ENCODE measurements at regions not wholly inside any gene's neighbourhood (a gene's known extent, or its start where the extent isn't known, plus 50 kb on each side); places are given as distances from the start of the nearest gene placed in this dataset.

DNA sequence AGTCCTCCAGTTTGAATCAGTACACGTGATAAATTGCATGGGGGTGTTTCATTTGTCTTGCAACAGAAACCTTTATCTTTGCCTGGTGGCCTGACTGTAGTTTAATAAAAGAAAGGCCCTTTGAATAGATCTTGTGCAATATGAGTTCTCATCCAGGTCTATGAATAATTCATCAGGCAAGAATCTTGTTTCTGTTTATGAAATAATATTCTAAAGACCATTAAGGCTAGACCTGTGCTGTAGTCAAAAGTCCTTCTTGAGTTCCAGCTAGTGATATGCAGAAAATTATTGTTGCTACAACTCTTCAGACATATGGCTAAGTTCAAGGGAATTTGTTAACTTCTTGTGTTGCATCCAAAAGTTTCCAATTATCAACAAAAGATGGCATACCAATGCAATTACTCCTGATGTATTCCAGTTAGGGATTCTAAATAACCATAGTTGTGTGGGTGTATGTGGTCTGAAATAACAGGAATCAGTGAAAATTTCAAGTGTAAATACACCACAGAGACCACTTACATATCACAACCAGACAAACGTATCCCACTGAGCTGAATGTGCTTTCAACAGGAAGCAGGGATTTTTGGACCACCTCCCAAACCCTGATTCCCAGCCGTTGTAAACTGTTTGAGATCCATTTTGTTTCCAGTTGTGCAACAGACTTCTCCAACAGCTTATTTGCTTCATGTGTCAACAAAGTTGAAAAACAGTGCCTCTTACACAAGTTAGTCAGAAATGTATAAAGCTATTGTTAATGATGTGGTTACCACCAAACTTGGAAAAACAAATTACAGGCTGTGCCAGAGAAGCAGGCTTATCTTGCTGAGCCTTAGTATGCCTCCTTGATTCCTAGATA is 54.7 kb upstream of the BICC1 start:
- H3K4me3 ChIP-seq: no peak overlapping the region
- no peaks in the 10 kb centered on the region for H3K9me3 ChIP-seq (ENCODE audit: low read depth)
- H3K4me1 ChIP-seq: no peaks in the 10 kb centered on the region
- H3K27ac ChIP-seq: no peak overlapping the region
- no peaks in the 10 kb centered on the region for H3F3A ChIP-seq (ENCODE audit: low read depth)
- no peak overlapping the region for H3K9ac ChIP-seq
- Mint-ChIP-seq H3K4me1 (no peaks in the 10 kb centered on the region), H3K36me3 (no peaks in the 10 kb centered on the region), H3K27me3 (ENCODE audit: insufficient read depth, low read depth) (peaks cover 2% of the 10 kb centered on the region), H3K4me3 (no peak overlapping the region), H3K9me3 (peaks cover 5% of the 10 kb centered on the region), H3K27ac (no peak overlapping the region)
- no peak for TF ChIP-seq EZH2 (IDR thresholded peaks at IDR 0.05)
- no peak for TF ChIP-seq CTCF (IDR thresholded peaks at IDR 0.05)
- H3K27me3 ChIP-seq: no peaks in the 10 kb centered on the region
- DNase-seq (ENCODE audit: low spot score): no peak
- no peaks in the 10 kb centered on the region for H4K20me1 ChIP-seq (ENCODE audit: low read depth)
- no peaks in the 10 kb centered on the region for H3K36me3 ChIP-seq
- H2AFZ ChIP-seq (replicated peaks): no peak overlapping the region
- H3K4me2 ChIP-seq: no peak overlapping the region
- H3K79me2 ChIP-seq (ENCODE audit: low read depth): no peaks in the 10 kb centered on the region

DNA sequence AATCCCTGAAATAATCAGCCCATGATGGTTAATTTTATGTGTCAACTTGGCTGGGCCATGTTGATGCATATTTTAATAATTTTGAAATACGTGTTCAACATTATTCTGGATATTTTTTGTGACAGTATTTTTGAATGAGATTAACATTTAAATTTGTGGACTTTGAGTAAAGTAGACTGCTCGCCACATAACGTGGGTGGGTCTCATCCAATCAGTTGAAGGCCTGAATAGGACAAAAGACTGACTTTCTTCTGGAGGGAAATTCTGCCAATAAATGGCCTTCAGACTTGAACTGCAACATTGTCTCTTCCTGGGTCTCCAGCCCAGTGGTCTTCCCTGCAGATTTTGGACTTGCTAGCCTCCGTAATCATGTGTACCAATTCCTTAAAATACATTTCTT is 53.6 kb upstream of the BICC1 start:
- DNase-seq (ENCODE audit: low spot score): no peak
- Mint-ChIP-seq H3K4me3 (no peak overlapping the region), H3K36me3 (no peaks in the 10 kb centered on the region), H3K4me1 (no peaks in the 10 kb centered on the region), H3K9me3 (peaks cover 5% of the 10 kb centered on the region), H3K27me3 (ENCODE audit: insufficient read depth, low read depth) (peaks cover 3% of the 10 kb centered on the region), H3K27ac (no peak overlapping the region)
- Histone ChIP-seq H3K27me3 (no peaks in the 10 kb centered on the region), H3F3A (ENCODE audit: low read depth) (no peaks in the 10 kb centered on the region), H3K9me3 (ENCODE audit: low read depth) (no peaks in the 10 kb centered on the region), H3K4me1 (no peaks in the 10 kb centered on the region), H4K20me1 (ENCODE audit: low read depth) (no peaks in the 10 kb centered on the region), H3K4me2 (no peak overlapping the region), H3K79me2 (ENCODE audit: low read depth) (no peaks in the 10 kb centered on the region), H3K27ac (no peak overlapping the region), H3K36me3 (no peaks in the 10 kb centered on the region), H2AFZ (replicated peaks) (no peak overlapping the region), H3K4me3 (no peak overlapping the region), H3K9ac (no peak overlapping the region)
- no peak for TF ChIP-seq CTCF (IDR thresholded peaks at IDR 0.05)
- no peak for TF ChIP-seq EZH2 (IDR thresholded peaks at IDR 0.05)
- no peak for TF ChIP-seq EZH2phosphoT487 (IDR thresholded peaks at IDR 0.05)

DNA sequence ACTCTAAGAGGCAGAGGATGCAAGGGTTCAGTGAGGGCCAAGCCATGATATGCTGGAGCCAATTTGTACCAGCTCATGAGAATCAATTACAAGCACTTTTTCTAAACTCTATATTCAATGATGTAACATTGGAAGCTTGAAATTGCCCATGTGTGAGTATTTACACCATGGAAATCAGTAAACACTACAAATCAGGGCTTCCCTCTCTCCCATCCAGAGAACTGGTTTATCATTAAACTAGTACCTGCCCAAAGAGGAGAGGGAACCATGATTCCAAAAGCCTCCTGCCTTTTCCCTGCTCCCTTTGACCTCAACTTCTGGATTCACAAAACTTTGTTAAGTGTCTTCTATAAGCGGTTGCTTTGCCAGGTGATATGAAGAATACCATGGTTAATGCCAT is 52.5 kb upstream of the BICC1 start:
- no peak for TF ChIP-seq EZH2phosphoT487 (IDR thresholded peaks at IDR 0.05)
- no peak for TF ChIP-seq EZH2 (IDR thresholded peaks at IDR 0.05)
- Histone ChIP-seq H3K36me3 (no peaks in the 10 kb centered on the region), H3K4me3 (no peak overlapping the region), H2AFZ (replicated peaks) (no peak overlapping the region), H3K27me3 (no peaks in the 10 kb centered on the region), H3K4me1 (no peaks in the 10 kb centered on the region), H3K27ac (no peak overlapping the region), H3F3A (ENCODE audit: low read depth) (no peaks in the 10 kb centered on the region), H3K9ac (no peak overlapping the region), H4K20me1 (ENCODE audit: low read depth) (no peaks in the 10 kb centered on the region), H3K79me2 (ENCODE audit: low read depth) (no peaks in the 10 kb centered on the region), H3K9me3 (ENCODE audit: low read depth) (no peaks in the 10 kb centered on the region), H3K4me2 (no peak overlapping the region)
- Mint-ChIP-seq H3K4me1 (no peaks in the 10 kb centered on the region), H3K9me3 (peaks cover 5% of the 10 kb centered on the region), H3K4me3 (no peak overlapping the region), H3K27me3 (ENCODE audit: insufficient read depth, low read depth) (peaks cover 3% of the 10 kb centered on the region), H3K36me3 (no peaks in the 10 kb centered on the region), H3K27ac (no peak overlapping the region)
- no peak for DNase-seq (ENCODE audit: low spot score)

DNA sequence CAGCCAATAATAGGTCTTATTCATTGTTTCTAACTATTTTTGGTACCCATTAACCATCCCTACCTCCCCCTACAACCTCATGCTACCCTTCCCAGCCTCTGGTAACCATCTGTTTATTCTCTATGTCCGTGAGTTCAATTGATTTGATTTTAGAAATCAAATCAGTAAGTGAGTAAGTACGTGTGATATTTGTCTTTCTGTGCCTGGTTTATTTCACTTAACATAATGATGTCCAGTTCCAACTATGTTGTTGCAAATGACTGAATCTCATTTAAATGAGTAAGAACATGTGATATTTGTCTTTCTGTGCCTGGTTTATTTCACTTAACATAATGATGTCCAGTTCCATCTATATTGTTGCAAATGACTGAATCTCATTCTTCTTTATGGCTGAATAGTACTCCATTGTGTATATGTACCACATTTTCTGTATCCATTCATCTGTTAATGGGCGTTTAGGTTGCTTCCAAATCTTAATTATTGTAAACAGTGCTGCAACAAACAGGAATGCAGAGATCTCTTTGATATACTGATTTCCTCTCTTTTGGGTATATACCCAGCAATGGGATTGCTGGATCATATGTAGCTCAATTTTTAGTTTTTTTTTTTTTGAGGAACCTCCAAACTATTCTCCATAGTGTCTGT is 49.7 kb upstream of the BICC1 start:
- Mint-ChIP-seq H3K9me3 (peaks cover 5% of the 10 kb centered on the region), H3K27ac (no peak overlapping the region), H3K4me1 (no peaks in the 10 kb centered on the region), H3K27me3 (ENCODE audit: insufficient read depth, low read depth) (peaks cover 3% of the 10 kb centered on the region), H3K4me3 (no peak overlapping the region), H3K36me3 (no peaks in the 10 kb centered on the region)
- Histone ChIP-seq H3K9ac (no peak overlapping the region), H3K79me2 (ENCODE audit: low read depth) (no peaks in the 10 kb centered on the region), H3K36me3 (no peaks in the 10 kb centered on the region), H3F3A (ENCODE audit: low read depth) (no peaks in the 10 kb centered on the region), H3K4me1 (no peaks in the 10 kb centered on the region), H3K4me3 (no peak overlapping the region), H3K9me3 (ENCODE audit: low read depth) (no peaks in the 10 kb centered on the region), H3K27me3 (no peaks in the 10 kb centered on the region), H4K20me1 (ENCODE audit: low read depth) (no peaks in the 10 kb centered on the region), H3K4me2 (no peak overlapping the region), H2AFZ (replicated peaks) (no peak overlapping the region), H3K27ac (no peak overlapping the region)
- TF ChIP-seq EZH2phosphoT487 (IDR thresholded peaks at IDR 0.05) (no peak), EZH2 (IDR thresholded peaks at IDR 0.05) (no peak), CTCF (IDR thresholded peaks at IDR 0.05) (no peak)
- DNase-seq (ENCODE audit: low spot score): no peak
